Activated CD4-positive, CD25-positive, alpha-beta regulatory T cell treated with anti-CD3 and anti-CD28 coated beads, Interleukin-2, amount 50 U/mL, for 16 hours (primary cell): ENCODE measurements at regions not wholly inside any gene's neighbourhood (a gene's known extent, or its start where the extent isn't known, plus 50 kb on each side); places are given as distances from the start of the nearest gene placed in this dataset.
"Not testable (repeated sequence)": the region's sequence is repeated elsewhere in the genome, so short reads cannot be mapped to it uniquely, and the experiment has no call there.

Experiments used
- DNase-seq: peaks from one replicate; pipeline ENCODE4 v3.0.0-alpha.2; 2020; ENCODE audit warnings: low read depth, low spot score

GRCh38 chr11:86147004-86147403 lies 78.1 kb upstream of the PICALM start:
- DNase-seq = no peak

- no peak for DNase-seq
Observed at GRCh38 chr11:86145439-86146156, 76.7 kb upstream of the PICALM start.

- DNase-seq = no peak
Observed at GRCh38 chr11:86144846-86145245, 76.0 kb upstream of the PICALM start.

GRCh38 chr11:86144087-86144486 lies 75.2 kb upstream of the PICALM start:
- not testable (repeated sequence) for DNase-seq

GRCh38 chr11:86143087-86144030 lies 74.5 kb upstream of the PICALM start:
- DNase-seq = no peak

- DNase-seq = no peak
Observed at GRCh38 chr11:86142170-86142569, 73.3 kb upstream of the PICALM start.

GRCh38 chr11:86141727-86142126 lies 72.8 kb upstream of the PICALM start:
- no peak for DNase-seq

- no peak for DNase-seq
Observed at GRCh38 chr11:86140334-86140990, 71.6 kb upstream of the PICALM start.

- no peak for DNase-seq
Observed at GRCh38 chr11:86138958-86139357, 70.1 kb upstream of the PICALM start.

- no peak for DNase-seq
Observed at GRCh38 chr11:86136538-86136937, 67.7 kb upstream of the PICALM start.

GRCh38 chr11:86135319-86135714 lies 66.4 kb upstream of the PICALM start:
- DNase-seq = no peak

GRCh38 chr11:86134580-86135318 lies 65.9 kb upstream of the PICALM start:
- no peak for DNase-seq

GRCh38 chr11:86132667-86133249 lies 63.9 kb upstream of the PICALM start:
- no peak for DNase-seq

- no peak for DNase-seq
Observed at GRCh38 chr11:86129740-86130540, 61.1 kb upstream of the PICALM start.

GRCh38 chr11:86128914-86129313 lies 60.0 kb upstream of the PICALM start:
- DNase-seq = no peak

- no peak for DNase-seq
Observed at GRCh38 chr11:86126862-86127261, 58.0 kb upstream of the PICALM start.

GRCh38 chr11:86124251-86125233 lies 55.7 kb upstream of the PICALM start:
- DNase-seq = no peak

GRCh38 chr11:86122773-86123172 lies 53.9 kb upstream of the PICALM start:
- DNase-seq = no peak

- no peak for DNase-seq
Observed at GRCh38 chr11:86120807-86121206, 51.9 kb upstream of the PICALM start.
